ENCODE measurements at regions not wholly inside any gene's neighbourhood (a gene's known extent, or its start where the extent isn't known, plus 50 kb on each side); places are given as distances from the start of the nearest gene placed in this dataset.

DNA sequence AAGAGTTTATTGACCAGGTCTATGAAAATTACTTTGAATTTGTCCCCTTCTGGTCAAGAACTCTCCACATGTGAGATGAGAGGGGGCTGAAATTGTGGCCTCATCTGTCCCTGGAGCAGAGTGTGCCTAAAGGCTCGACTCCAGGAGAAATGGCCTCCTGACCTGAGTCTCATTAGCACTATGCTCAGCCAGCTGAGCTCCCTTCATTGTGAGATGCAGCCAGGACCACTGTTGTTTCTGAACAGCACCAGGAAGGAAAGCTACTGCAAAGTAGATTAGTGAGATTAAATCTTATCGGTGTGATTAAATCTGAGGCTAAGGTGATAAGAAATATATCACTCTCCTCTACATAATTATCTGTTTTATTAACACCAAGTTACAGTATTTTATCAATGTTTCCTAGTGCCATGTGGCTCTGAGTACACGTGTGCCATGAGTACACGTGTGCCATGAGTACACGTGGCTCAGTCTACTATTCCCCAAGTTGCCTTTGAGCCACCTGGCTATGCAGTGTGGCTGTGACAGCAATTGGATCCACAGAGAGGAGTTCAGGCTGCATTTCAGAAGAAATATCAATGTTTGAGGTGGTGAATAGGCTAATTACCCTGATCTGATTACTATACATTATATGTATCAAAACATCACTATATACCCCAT is 126.9 kb downstream of the IPMK start:
- no peak for DNase-seq (ENCODE audit: low read depth)

GRCh38 chr10:58140054-58140453 is 127.6 kb downstream of the IPMK start:
- no peak for DNase-seq (ENCODE audit: low read depth)

DNA sequence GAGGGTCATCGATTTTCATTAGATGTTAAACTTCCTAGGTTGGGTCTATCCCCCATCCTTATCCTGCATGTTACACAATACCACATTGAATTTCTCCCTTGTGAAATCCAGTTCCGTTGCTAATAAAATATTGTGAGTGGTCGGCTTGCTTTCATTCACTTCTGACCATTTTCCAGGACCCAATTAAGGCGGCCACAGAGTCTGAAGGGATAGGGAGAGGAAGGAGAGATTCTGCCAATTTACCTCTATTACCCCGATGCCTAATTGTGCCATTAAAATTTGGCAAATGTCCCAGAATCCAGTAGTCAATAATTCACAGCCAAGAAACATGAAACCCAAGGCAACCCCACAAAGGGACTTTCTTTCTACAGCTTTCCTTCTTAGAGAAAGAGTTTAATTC is 129.9 kb downstream of the IPMK start:
- DNase-seq (ENCODE audit: low read depth), result no peak

GRCh38 chr10:58115218-58116050 is 152.3 kb downstream of the IPMK start:
- DNase-seq (ENCODE audit: low read depth), result no peak

DNA sequence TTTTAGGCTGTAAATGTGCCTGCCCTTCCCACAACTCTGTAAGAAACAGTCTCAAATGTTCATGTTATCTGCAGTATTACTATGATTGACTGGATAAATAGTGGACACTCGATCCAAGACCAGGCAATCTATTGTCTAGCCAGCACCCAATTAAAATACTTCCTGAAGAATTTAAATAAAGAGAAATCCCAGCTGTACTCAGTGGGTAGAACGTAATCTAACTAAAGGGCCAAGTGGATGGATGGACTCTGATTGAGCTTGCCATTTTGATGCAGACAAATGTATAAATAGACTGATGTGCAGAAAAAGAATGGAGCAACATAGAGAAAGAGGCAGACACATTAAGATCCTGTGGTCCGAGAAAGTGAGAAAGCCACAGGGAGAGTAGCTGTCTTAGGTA is 158.0 kb downstream of the IPMK start:
- no peak for DNase-seq (ENCODE audit: low read depth)

- no peak for DNase-seq (ENCODE audit: low read depth)
Measured at GRCh38 chr10:58107506-58107905, 160.2 kb downstream of the IPMK start.

DNA sequence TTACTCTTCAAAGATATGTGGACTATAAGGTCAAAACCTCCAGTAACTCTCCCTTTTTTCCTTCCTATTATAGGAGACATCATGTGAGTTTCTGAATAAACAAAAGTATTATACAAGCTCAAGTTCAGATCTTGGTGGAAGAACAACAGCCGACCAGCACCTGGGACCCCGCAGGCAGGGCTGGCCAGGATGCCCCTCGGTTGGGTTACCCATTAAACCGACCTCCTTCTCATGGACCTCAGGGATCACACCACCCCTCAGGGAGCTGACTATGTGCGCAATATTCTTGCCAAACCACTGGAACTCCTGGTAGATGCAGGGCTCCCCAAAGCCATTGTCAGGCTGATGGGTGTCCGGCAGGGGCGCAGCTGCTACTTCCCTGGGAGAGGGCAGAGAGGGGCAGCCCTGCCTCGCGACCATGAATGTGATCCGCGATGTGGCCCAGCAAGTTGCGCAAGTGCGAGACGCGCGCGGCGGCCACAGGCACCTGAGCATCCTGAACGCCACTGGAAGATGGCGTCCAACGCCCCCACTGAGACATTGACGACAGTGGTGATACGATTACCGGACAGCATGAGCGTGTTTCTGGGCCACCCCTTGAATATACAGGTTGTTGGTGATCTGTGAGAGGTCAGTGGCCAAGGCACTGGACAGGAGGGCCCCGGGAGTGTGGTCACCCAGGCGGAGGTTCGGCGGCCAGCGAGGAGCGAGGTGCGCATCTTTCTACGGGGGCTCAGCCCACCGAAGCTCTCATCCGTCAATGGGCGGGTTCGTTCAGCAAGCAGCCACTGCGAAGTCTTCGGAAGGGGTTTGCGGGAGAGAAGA is 161.3 kb downstream of the IPMK start:
- no peak for DNase-seq (ENCODE audit: low read depth)

- DNase-seq (ENCODE audit: low read depth), result peak; percentile 50
Measured at GRCh38 chr10:58104351-58104751, 163.3 kb downstream of the IPMK start.

GRCh38 chr10:58102897-58103296 is 164.8 kb downstream of the IPMK start:
- DNase-seq (ENCODE audit: low read depth), result no peak

DNA sequence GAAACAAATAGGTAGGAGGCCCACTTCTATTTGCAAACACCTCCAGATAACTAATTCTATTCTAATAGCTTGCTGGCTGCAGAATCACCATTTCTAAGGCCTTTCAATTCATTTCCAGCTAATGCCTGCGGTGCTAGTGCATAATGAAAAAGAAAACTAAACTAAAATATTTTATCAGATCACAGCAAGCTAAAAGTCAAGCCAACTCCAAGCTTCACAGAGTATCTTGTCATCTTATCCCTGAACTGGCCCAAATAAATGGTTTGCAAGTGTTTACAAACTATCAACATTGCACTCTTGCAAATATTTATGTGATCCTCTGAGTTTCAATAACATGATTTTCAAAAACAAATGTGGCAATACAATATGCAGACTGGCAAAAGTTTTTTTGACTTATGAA is 166.0 kb downstream of the IPMK start:
- DNase-seq (ENCODE audit: low read depth), result no peak

GRCh38 chr10:58094985-58095718 is 172.5 kb downstream of the IPMK start:
- DNase-seq (ENCODE audit: low read depth), result no peak

DNA sequence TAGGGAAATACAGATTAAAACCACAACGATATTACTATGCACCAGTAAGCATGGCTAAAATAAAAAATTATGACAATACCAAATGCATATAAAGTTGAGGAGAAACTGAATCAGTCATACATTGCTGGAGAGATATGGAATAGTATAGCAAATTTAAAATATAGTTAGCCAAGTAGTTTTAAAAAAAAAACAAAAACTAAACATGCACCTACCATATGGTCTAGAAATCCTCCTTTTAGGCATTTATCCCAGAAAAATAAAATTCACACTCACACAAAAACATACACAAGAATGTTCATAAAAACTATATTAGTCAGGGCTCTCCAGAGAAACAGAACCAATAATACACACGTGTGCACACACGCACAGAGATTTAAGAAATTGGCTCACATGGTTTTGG is 175.8 kb downstream of the IPMK start:
- DNase-seq (ENCODE audit: low read depth), result no peak

GRCh38 chr10:58089739-58090138 is 178.0 kb downstream of the IPMK start:
- DNase-seq (ENCODE audit: low read depth), result no peak

DNA sequence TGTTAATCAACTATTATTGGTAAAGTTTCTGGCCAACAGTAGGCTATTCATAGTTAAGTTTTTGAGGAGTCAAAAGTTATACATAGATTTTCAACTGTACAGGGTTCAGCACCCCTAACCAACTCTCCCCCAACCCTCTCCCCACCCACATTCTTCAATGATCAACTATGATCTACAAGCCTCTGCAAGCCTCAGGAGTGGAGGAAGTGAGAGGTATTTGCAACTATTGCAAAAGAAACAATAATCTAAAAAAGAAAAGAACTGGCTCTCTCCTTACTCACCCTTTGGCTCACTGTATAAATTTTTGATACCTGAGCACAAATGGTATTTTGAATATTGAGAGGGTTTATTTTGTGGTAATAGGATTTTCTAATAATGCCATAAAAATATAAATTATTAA is 179.8 kb downstream of the IPMK start:
- no peak for DNase-seq (ENCODE audit: low read depth)

GRCh38 chr10:58086763-58087150 is 180.9 kb downstream of the IPMK start:
- DNase-seq (ENCODE audit: low read depth), result no peak

DNA sequence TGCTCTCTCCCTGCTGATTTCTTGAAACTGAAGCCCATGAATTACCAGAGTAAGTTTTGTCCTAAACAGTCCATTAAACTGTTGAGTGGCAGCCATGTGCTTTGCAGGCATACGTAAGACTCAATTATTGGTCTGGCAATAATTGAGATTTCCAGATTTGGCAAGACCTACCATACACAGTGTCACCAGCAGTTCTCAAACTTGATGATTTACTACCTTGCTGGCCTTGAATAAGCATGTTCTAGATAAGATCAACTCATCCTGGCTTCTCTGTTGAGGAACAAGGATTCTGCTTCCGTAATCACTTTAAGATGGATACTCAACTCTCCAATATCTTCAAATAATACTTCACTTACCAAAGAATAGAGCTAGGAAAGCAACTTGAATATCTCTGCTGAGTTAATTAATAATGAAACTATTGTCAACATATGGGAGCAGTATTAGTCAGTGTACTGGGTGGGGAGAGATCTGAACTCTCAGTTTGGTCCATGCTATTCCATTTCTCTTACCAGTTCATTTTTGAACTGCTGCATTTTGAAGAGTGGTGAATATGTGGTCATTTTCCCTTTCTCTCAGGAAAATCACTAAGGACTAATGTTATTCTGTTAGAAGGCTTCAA is 181.4 kb downstream of the IPMK start:
- no peak for DNase-seq (ENCODE audit: low read depth)

DNA sequence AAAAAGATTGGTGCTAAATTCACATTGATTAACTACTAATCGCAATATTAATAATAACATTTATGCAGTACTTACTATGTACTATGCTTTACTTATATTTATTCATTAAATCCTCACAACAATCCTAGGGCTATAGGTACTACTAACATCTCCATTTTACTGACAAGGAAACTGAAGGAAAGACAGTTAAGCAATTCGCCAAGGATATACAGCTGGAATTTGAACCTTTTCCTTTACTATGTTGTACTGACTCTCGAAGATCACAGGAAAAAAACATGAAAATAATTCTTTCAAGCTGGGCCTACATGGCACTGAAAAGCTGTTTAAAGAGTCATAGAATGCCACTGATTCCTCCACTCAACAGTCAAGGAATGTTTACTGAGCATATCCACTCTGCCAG is 185.4 kb downstream of the IPMK start:
- no peak for DNase-seq (ENCODE audit: low read depth)

GRCh38 chr10:58081353-58081752 is 186.3 kb downstream of the IPMK start:
- no peak for DNase-seq (ENCODE audit: low read depth)

DNA sequence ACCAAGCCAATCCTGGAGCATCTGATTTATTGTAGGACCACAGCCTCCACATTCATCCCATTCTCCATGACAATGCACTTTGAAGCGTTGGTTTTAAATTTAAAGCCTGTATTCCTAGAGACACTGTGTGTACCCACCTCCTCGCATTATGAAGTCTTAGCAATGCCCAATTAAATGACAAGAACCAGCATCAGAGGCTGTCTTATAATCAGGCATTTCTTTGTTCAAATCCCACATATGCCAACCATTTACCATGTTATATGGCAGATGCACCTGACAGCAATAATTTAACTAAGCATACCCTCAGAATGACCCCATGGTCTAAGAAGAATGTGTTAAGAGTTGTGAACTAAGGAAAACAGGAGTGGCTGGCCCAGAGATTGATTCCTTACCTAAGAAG is 188.2 kb downstream of the IPMK start:
- DNase-seq (ENCODE audit: low read depth), result no peak

- no peak for DNase-seq (ENCODE audit: low read depth)
Measured at GRCh38 chr10:58072634-58073033, 195.1 kb downstream of the IPMK start.

GRCh38 chr10:58070956-58071355 is 196.7 kb downstream of the IPMK start:
- DNase-seq (ENCODE audit: low read depth), result no peak
